ENCODE measurements at regions not wholly inside any gene's neighbourhood (a gene's known extent, or its start where the extent isn't known, plus 50 kb on each side); places are given as distances from the start of the nearest gene placed in this dataset.
"Not testable (repeated sequence)": the region's sequence is repeated elsewhere in the genome, so short reads cannot be mapped to it uniquely, and the experiment has no call there.

DNA sequence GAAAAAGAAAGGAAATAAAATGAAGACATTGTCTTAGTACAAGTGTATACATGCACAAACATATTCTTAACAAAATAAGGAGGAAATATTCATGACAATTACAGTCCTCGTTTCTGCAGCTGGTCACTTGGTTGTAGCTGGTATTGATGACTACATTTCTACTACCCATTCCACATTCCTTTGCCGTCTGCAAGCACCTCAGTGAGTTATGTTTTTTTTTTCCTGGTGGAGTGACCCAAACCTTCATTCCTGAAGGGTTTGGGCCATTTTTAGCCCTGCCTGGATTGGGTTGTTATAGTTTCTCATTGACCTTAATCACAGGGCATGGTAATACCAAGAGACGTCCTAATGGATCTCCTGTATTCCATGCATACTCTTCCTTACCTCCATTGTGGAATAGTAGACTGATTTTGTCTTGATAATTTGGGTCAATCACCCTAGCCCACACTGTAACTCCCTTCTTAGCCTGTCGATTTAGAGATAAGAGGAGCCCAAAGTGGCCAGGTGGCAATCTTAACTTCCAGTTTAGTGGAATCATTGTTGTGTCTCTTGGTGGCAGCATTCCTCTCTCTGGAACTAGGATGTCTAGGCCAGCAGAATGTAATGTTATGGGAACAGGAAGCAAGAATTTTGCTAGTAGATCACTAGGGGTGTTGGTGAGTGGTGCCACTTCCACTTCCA, 86.4 kb upstream of the LCORL start:
- not testable (repeated sequence) for DNase-seq

DNA sequence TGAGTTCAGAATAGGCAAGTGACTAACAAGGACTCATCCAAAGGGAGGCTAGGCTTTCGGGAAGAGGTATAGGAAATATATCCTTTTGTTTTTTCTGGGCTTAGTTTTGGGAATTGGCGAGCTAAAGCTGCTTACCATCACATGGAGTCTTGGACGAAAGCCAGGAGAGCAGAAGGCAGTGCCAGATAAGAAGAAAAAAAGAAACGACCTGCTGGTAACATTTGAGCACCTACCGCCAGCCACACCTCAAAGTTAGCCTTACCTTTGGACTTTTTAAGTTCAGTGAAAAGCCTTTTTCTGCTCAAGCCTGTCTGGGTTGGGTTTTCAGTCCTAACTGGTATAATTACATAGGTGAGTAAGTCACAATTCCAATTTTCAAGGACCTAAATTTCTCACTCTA, 85.1 kb upstream of the LCORL start:
- no peak for DNase-seq

DNA sequence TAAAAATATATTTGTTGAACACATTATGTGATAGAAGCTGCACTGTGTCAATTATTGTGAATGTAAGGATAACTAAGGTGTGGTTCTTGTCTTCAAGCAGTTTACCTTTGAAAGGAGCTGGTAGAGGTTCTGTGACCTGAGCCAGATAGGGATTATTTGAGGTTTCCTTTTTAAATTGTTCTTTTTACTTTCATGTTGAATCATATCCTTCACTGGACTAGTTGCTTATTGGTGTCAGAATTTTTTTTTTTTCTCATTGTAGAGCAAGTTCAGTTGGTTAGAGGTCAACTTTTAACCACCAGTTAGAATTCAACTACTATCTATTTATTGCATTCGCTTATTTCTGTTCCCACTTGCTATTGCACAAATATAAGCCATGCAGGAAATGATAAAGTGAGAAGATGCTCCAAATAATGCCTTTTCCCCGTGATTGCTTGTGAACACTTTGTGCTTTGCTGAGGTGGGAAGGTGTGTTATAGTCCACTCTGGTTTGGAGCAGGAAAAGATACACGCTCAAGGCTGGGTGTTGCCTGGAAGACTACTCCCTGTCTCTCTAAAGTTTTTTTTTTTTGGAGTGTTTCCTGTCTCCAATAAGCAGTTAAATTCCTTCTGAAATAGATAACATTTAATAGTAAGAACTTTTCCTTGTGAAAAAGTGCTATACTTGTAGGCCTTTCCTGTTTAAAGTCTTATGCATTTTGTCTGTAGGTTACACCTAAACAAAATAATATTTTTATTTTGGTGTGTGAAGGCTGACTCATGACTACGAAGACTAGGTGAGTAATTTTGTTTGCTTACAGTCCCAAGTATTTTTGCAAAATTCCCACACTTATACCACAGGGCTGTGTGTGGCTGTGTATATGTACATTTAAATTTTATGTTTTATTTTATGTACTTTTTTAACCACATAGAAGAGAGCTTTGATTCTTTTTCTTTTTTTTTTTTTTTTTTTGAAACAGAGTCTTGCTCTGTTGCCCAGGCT, 83.8 kb upstream of the LCORL start:
- DNase-seq, result no peak

DNA sequence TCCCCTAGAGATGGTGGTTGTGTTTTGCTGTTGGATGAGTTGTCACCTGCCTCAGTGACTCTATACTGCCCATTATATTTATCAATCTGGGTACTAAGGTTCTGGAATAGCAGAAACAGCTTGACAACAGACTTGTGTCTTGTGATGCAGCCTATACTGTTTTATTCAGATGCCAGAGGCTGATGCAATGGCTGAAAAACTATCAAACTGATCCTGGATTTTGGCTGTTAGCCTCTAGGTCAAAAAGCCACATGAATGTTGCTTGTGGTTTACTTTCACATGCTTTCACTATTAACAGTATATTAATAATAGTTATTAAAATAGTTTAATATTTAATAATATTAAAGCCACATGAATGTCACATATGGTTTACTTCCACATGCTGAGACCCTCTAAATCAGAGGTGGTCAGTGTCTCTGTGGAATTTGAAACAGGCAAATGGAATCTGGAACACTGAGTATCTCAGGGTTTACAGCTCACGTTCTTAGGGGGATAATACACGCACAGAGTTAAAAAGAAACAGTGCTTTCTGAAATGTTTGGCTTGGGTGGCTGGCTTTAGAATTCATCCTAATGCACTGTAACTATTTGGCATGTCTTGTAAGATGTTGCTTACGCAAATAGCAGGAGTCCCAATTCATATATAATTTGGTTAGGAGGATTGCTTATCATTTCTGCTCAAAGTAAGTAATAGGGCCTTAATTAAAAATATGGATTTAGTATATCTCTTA, 82.5 kb upstream of the LCORL start:
- DNase-seq, result no peak

DNA sequence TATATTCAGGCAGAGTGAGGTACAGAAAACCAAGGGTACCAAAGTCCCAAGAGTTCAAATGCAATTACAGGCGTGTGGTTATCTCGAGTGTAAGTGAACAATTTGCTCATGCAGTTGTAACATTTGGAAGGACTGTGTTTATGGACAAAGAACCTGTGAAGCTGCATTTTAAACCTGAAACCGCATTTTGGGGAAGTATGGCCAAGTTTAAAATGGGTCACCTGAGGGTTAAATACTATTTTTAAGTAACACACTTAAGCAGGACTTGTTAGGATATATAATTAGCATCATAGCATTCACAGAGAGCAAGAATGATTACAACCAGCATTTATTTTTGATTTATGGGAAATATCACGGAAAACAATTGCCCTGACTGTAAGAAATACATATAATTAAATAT, 79.1 kb upstream of the LCORL start:
- no peak for DNase-seq

DNA sequence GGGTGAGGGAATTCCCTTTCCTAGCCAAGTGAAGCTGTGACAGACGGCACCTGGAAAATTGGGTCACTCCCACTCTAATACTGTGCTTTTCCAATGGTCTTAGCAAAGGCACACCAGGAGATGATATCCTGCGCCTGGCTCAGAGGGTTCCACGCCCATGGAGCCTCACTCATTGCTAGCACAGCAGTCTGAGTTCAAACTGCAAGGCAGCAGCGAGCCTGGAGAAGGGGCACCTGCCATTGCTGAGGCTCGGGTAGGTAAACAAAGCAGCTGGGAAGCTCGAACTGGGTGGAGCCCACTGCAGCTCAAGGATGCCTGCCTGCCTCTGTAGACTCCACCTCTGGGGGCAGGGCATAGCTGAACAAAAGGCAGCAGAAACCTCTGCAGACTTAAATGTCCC, 68.9 kb upstream of the LCORL start:
- not testable (repeated sequence) for DNase-seq

DNA sequence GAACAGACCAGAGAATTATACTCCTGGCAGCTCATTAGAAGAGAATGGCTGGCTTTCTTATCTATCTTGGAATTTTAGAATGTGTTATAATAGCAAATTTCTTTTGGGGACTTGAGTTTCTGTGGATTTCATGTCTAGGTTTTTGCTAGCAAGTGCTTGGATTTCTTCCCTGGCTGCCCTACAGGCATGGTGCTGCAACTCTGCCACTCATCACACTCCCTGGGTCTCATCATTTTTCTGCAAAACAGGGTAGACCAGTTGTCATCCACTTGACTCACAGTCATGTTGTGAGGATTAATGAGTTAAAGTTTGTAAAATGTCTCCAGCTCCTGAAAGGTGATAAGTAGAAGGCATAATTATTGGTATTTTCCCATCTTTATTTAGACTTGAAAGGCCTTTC, 60.7 kb upstream of the LCORL start:
- no peak for DNase-seq

DNA sequence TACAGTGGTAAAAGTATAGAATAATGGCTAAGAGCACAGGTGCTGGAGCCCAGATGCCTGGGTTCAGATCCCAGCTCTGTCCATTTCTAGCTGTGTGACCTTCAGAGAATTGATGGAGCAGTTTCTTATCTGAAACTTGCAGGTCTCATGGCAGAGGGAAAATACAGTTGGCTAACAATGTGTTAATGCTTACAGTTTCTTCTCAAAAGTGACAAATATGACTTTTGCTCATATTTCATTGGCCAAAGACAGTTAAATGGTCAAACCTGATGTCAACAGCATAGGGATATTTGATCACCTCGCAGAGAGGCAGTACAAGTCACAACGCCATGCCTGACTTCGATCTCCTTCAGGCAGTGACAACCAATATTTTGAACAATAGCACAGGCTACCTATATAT, 60.2 kb upstream of the LCORL start:
- no peak for DNase-seq

DNA sequence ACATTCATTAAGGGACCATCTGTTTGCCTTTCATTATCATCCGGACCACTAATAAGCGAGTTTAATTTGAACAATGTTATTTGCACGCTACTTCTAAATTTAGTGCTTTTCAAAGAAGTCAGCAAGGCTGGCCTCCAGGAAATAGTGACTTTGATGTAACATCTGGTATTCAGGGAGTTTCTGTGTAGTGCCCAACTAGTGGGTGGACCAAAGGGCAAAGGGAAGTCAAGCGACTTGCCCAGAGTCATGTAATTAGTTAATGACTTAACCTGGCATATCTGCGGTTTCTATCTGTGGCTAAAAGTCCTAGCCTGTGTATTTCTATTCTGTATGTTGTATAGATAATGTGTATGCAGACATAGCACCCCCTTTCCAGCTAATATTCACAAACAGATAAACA, 56.3 kb upstream of the LCORL start:
- DNase-seq, result no peak

DNA sequence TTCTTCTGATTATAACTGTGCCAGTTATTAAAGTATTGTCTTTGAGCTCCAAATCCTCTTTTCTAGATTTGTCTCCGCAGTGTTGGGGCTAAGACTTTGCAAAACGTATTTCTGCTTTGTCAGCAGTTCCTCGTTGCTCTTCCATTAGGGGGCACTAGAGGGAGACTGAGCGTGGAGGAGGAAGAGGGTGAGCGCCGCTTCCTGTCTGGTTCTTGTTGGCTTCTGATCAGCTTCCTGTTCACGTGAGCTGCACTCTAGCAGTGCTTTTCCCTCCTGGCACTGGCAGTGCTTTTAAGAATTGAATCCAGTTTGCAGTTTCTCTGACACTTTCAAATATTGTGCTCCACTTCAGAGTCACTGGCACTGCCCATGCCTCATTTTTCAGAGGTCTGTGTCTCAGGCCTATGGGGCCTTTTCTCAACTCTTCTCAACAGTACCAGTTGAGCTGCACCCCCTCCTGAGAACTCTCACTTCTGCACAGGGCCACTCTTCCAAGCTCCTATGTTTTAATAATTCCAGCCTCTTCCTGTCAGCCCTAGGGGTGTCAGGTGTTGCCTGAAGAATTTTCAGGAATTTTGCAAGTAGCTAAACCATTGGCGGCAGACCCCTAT, 54.4 kb upstream of the LCORL start:
- peak; percentile 2 to 50 (median 44) for DNase-seq

DNA sequence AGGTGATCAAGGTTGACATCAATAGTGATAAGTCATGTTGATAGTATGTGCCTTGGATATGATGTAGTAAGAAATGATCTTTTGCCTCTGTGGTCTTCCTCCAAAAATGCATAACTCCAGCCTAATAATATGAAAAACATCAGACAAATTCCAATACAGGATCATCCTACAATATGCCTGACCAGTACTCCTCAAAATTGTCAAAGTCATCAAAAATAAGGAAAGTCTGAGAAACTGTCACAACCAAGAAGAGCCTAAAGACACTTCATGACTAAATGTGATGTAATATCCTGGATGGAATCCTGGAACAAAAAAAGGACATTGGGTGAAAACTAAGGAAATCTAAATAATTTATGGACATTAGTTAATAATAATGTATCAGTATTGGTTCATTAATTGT, 50.3 kb upstream of the LCORL start:
- no peak for DNase-seq

Data from suppressor macrophage (primary cell).